Stimulated activated CD8-positive, alpha-beta memory T cell treated with anti-CD3 and anti-CD28 coated beads, Interleukin-7, amount 100 ng/mL, for 48 hours (primary cell): ENCODE measurements at regions not wholly inside any gene's neighbourhood (a gene's known extent, or its start where the extent isn't known, plus 50 kb on each side); places are given as distances from the start of the nearest gene placed in this dataset.
"Not testable (repeated sequence)": the region's sequence is repeated elsewhere in the genome, so short reads cannot be mapped to it uniquely, and the experiment has no call there.

Experiments used
- DNase-seq, 2 donors: peaks; one replicate each; pipeline ENCODE4 v3.0.0-alpha.2; 2020; ENCODE audit warnings: low read depth in 1 of 2; ENCODE audit errors: extremely low read depth in 1 of 2

GRCh38 chr10:44118500-44118899, 266.4 kb downstream of the CXCL12 start:
- no peak for DNase-seq

DNA sequence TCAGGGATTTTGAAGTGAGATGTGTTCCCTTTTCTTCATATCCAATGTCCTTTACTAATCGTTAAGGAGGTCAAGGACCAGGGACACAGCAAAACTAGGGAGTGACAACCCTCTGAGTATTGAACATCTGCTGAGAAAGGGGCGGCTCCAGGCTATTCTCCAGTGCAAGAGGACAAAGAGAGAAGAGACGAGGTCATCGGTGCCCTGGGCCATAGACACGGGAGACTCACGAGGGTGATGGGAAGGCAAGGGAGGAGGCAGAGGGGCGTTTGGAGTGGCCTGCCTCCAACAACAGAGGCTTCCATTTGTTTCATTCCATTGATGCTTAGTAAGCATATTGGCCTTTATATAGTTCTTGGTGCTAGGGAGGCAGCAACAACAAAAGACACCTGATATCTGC, 268.4 kb downstream of the CXCL12 start:
- no peak for DNase-seq

DNA sequence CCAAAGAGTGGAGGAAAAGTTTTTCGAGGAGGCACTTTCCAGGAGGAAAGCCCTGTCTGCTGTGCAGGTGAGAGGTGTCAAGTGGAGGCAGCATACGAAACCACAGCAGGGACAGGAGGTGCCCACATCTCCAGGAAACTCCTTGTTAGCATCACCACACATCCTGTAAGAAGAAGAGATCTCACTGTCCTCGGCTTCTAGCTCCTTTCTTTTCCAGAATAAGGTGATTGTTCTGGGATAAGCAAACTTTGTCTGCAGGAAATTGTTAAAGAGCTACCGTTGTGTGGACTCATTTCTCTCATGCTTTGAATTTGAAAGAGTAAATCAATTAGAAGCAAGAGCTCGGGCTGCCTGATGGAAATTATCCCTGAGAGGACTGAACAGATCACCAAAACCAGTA, 269.4 kb downstream of the CXCL12 start:
- DNase-seq: no peak

DNA sequence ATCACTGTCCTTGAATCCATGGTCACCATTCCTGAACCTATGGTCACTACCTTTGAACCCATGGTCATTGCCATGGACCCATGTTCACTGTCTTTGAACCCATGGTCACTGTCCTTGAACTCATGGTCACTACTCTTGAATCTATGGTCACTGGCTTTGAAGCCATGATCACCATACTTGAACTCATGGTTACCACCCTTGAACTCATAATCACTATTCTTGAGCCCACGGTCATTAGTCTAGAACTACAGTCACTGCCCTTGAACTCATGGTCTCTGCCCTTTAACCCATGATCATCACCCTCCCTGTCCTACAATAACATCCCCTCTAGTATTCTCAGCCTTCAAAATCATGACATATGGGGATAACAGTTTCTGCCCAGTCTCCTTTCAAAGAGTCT, 270.5 kb downstream of the CXCL12 start:
- no peak for DNase-seq

DNA sequence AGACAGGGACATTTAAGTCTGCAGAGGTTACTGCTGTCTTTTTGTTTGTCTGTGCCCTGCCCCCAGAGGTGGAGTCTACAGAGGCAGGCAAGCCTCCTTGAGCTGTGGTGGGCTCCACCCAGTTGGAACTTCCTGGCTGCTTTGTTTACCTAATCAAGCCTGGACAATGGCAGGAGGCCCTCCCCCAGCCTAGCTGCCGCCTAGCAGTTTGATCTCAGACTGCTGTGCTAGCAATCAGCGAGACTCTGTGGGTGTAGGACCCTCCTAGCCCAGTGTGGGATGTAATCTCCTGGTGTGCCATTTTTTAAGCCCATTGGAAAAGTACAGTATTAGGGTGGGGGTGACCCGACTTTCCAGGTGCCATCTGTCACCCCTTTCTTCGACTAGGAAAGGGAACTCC, 272.6 kb downstream of the CXCL12 start:
- DNase-seq: not testable (repeated sequence)

DNA sequence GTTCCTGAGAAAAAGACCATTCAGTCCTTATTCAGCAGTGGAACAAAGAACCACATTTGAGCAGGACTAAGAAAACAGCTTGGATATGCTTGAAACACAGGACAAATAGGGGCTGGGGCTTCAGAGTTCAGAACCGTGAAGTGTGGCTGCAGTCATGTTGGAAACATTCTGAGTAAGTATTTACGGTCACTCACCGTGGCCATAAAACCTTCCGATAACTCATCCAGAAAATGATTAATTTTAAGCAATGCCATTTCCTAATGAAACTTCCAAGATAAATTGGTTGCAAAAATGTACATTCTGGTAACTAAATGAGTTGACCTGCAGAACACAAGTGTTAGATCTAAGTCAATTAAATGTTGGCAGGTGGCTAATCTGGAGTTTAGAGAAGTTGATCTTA, 279.2 kb downstream of the CXCL12 start:
- DNase-seq: no peak

- DNase-seq: no peak
Measured at GRCh38 chr10:44102726-44103255, 282.1 kb downstream of the CXCL12 start.

- no peak for DNase-seq
Measured at GRCh38 chr10:44101082-44101481, 283.8 kb downstream of the CXCL12 start.

DNA sequence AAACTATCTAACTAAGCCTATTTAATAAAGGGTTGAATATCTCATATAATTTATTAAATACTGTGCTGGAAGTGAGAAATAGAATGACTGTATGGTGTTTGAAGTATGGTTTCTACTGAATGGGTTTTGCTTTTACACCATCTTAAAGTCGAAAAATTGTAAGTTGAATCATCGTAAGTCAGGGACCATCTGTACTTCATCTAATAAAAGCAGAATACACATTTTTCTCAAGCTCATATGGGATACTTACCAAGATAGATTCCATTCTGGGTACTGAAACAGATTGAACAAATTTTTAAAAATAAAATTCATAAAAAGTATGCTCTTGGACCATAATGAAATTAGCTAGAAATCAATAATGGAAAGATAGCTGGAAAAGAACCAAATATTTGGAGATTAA, 285.4 kb downstream of the CXCL12 start:
- no peak for DNase-seq

DNA sequence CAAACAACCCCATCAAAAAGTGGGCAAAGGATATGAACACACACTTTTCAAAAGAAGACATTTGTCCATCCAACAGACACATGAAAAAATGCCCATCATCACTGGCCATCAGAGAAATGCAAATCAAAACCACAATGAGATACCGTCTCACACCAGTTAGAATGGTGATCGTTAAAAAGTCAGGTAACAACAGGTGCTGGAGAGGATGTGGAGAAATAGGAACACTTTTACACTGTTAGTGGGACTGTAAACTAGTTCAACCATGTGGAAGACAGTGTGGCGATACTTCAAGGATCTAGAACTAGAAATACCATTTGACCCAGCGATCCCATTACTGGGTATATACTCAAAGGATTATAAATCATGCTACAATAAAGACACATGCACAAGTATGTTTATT, 288.7 kb downstream of the CXCL12 start:
- not testable (repeated sequence) for DNase-seq

DNA sequence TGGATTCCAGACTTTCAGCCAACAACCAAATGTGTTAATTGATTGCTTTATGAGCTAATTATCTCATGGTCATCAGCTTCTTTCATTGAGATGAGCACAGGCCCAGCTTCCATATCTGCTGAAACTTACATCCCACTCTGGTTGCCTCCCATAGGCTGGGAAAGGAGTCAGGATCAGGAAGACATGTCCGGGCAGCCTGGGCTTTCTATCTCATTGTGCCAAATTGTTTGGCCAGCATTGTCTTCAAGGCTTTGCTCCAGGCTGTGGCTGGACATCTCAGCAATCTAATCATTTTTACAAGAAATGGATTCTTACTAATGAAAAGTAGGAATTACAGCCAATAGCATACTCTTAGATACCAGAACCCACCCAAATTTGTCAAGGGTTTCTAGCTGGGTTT, 295.2 kb downstream of the CXCL12 start:
- DNase-seq: no peak

GRCh38 chr10:44087403-44087802, 297.5 kb downstream of the CXCL12 start:
- no peak for DNase-seq

- no peak for DNase-seq
Measured at GRCh38 chr10:44083719-44084400, 301.0 kb downstream of the CXCL12 start.

DNA sequence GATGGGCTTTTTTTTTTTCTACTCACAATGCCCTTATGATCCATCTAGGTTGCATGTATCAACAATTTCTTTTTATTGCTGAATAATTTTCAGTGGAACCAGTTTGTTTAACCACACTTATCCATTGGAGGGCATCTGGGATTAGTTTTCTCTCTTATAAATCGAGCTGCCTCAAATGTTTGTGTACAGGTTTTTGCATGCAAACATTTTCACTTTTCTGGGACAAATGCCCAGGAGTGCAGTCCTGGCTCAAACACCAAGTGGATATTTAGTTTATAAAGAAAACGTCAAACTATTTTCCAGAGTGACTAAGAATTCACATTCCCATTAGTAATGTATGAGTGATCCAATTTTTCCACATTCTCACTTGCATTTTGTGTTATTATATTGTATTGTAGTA, 313.4 kb downstream of the CXCL12 start:
- DNase-seq: no peak

- DNase-seq: no peak
Measured at GRCh38 chr10:44070282-44070681, 314.6 kb downstream of the CXCL12 start.

DNA sequence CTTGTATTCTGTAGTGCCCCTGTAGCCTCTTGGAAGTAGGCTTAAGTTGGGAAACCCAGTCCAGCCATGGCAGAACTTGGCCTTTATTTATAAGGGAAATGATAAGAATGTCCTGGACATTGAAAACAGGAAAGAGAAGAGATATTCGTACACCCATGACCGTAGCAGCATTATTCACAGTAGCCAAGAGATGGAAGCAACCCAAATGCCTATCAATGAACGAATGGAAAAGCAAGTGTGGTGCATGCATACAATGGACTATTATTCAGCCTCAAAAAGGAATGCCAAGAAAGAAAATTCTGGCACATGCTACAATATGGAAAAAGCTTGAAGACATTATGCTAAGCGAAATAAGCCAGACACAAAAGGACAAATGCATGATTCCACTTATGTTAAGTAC, 315.3 kb downstream of the CXCL12 start:
- no peak for DNase-seq

DNA sequence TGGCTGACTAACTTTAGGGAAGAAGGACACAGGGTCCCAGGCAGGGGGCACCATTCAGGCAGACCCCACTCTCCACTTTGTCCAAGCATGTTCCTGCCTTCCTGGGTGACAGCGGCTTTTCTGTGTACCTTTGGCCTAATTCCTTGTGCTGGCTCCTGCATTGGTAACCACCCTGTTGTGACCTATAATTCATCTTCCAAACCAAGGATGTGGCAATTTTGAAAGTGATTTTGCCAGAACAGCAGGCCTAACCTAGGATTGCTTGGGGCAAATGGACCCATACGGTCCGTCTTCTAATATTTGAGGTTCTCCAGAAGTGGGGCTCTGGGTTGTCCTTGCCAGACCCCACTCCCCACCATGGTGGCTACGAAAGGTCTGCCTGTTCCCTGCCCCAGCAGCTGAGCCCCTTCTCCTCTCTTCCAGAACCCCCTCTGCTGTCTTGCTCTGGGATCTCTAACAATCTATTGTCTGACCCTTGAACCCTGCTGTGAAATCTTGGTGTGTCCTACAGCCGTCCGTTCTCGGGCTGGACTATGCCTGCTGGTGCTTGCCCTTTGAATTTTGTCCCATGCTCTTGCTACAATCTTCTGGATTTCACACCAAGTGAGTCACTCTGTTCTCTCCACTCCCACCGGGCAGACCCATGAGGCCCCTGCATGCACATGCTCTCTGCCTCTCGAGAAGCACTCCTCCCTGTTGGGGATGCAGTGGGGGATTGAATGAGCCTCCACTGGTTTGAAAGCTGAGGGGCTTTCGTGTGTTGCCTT, 316.0 kb downstream of the CXCL12 start:
- no peak for DNase-seq

- no peak for DNase-seq
Measured at GRCh38 chr10:44067432-44067831, 317.5 kb downstream of the CXCL12 start.

- DNase-seq: no peak
Measured at GRCh38 chr10:44066527-44067255, 318.2 kb downstream of the CXCL12 start.

- DNase-seq: no peak
Measured at GRCh38 chr10:44065788-44066526, 318.9 kb downstream of the CXCL12 start.
